GM10266 (cell line): ENCODE measurements at regions not wholly inside any gene's neighbourhood (a gene's known extent, or its start where the extent isn't known, plus 50 kb on each side); places are given as distances from the start of the nearest gene placed in this dataset.

Experiments
- DNase-seq: peaks from one replicate; pipeline ENCODE4 v3.0.0; 2012; ENCODE audit errors: extremely low spot score
- CTCF ChIP-seq: IDR thresholded peaks from 2 replicates; pipeline ENCODE4 v1.5.1; 2012; ENCODE audit warnings: mild to moderate bottlenecking, low read depth; ENCODE audit not compliant: control insufficient read depth, insufficient read depth; ENCODE audit errors: missing control alignments

GRCh38 chr13:74528734-74529513, 394.7 kb upstream of the KLF12 start:
- DNase-seq, result no peak
- TF ChIP-seq CTCF, result no peak

GRCh38 chr13:74523057-74523456, 388.9 kb upstream of the KLF12 start:
- no peak for TF ChIP-seq CTCF
- no peak for DNase-seq

GRCh38 chr13:74511523-74511922, 377.3 kb upstream of the KLF12 start:
- DNase-seq, result no peak
- TF ChIP-seq CTCF, result no peak

GRCh38 chr13:74487091-74487722, 353.0 kb upstream of the KLF12 start:
- TF ChIP-seq CTCF, result no peak
- DNase-seq, result no peak

DNA sequence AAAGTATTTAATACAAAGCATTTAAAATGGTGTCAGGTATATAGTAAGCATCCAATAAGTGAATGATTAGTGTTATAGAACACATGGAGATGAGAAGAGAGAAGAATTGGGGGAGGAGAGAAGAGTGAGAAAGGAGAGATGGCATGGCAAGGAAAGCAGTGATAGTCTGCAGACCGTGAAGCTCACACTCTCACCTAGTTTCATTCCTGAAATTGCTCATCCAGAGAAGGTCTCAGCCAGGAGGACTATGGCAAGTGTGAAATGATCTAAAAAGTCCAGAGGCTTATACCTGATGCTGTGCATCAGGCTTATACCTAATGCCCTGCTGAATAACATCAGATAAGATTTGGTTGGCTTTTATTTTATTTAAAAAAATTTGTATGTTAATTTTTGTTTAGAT, 351.6 kb upstream of the KLF12 start:
- no peak for DNase-seq
- no peak for TF ChIP-seq CTCF

DNA sequence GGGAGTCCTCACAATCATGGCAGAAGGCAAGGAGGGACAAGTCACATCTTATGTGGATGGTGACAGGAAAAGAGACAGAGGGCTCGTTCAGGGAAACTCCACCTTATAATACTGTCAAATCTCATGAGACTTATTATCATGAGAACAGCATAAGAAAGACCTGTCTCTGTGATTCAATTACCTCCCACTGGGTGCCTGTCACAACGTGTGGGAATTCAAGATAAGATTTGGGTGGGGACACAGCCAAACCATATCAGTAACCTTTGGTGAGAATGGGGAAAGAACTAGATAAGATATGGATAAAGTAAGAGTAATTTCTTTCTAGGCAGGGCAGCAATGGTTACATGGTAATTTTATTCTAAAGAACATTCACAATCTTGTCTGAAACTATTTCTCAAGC, 344.9 kb upstream of the KLF12 start:
- no peak for TF ChIP-seq CTCF
- no peak for DNase-seq

DNA sequence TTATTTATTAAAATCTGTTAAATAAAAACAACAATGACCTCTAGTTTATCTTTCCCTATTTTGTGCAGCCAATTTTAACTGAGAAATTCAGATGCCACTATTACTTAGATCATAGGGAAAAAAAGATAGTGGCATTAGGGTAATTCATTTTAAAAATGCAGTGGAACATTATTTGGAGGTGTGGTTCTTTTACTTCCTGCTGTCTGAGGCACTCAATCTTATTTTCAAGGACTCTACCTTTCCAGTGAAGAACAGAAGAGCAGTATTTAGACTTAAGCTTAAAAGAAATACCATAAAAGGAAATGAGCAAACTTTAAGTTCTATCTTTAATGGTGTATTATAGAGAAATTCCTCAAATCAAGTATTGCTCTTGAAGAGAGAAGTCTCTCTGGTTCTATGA, 342.6 kb upstream of the KLF12 start:
- no peak for DNase-seq
- TF ChIP-seq CTCF, result no peak
